HG02981 (cell line): ENCODE measurements at regions not wholly inside any gene's neighbourhood (a gene's known extent, or its start where the extent isn't known, plus 50 kb on each side); places are given as distances from the start of the nearest gene placed in this dataset.

Experiments
- ATAC-seq: cut with Tn5 transposase; IDR thresholded peaks from one replicate; pipeline ENCODE4 v1.9.1; 2021; ENCODE audit warnings: mild to moderate bottlenecking, moderate library complexity; ENCODE audit not compliant: unreplicated experiment

GRCh38 chr3:15942936-15943335 lies 145.2 kb upstream of the ANKRD28 start:
- ATAC-seq: no peak

GRCh38 chr3:15948388-15948787 lies 150.6 kb upstream of the ANKRD28 start:
- ATAC-seq: no peak

GRCh38 chr3:15952543-15953175 lies 154.9 kb upstream of the ANKRD28 start:
- no peak for ATAC-seq

GRCh38 chr3:15953841-15954240 lies 156.1 kb upstream of the ANKRD28 start:
- ATAC-seq: no peak

- no peak for ATAC-seq
Measured at GRCh38 chr3:15955968-15956367, 158.2 kb upstream of the ANKRD28 start.

GRCh38 chr3:15958692-15959433 lies 161.1 kb upstream of the ANKRD28 start:
- no peak for ATAC-seq

GRCh38 chr3:15959434-15959811 lies 161.6 kb upstream of the ANKRD28 start:
- ATAC-seq: no peak

- no peak for ATAC-seq
Measured at GRCh38 chr3:15964605-15965442, 167.0 kb upstream of the ANKRD28 start.

- no peak for ATAC-seq
Measured at GRCh38 chr3:15967577-15967976, 169.8 kb upstream of the ANKRD28 start.

GRCh38 chr3:15969874-15970640 lies 172.3 kb upstream of the ANKRD28 start:
- no peak for ATAC-seq

- no peak for ATAC-seq
Measured at GRCh38 chr3:15973414-15973813, 175.6 kb upstream of the ANKRD28 start.

GRCh38 chr3:15973940-15974339 lies 176.2 kb upstream of the ANKRD28 start:
- no peak for ATAC-seq

- ATAC-seq: no peak
Measured at GRCh38 chr3:15974647-15975046, 176.9 kb upstream of the ANKRD28 start.

GRCh38 chr3:15976524-15976923 lies 178.7 kb upstream of the ANKRD28 start:
- no peak for ATAC-seq

- no peak for ATAC-seq
Measured at GRCh38 chr3:15977090-15977489, 179.3 kb upstream of the ANKRD28 start.

- ATAC-seq: no peak
Measured at GRCh38 chr3:15977598-15978232, 179.9 kb upstream of the ANKRD28 start.

GRCh38 chr3:15978801-15979200 lies 181.0 kb upstream of the ANKRD28 start:
- ATAC-seq: no peak

- no peak for ATAC-seq
Measured at GRCh38 chr3:15979495-15979894, 181.7 kb upstream of the ANKRD28 start.

GRCh38 chr3:15979900-15980299 lies 182.1 kb upstream of the ANKRD28 start:
- ATAC-seq: no peak

GRCh38 chr3:15982243-15982642 lies 184.5 kb upstream of the ANKRD28 start:
- ATAC-seq: no peak
